Neural cell (in vitro differentiated cells): ENCODE measurements at regions not wholly inside any gene's neighbourhood (a gene's known extent, or its start where the extent isn't known, plus 50 kb on each side); places are given as distances from the start of the nearest gene placed in this dataset.

ENCODE experiments used
- H2AFZ ChIP-seq: fragments of 200-600, 300-800 bp; sonication (generic), shearing (Covaris generic); 2 replicates; pipeline ENCODE4 v1.6.0; 2014; ENCODE audit warnings: low read depth, mild to moderate bottlenecking, antibody characterized with exemption, low read length, moderate library complexity
- H3F3A ChIP-seq: fragments of 200-600 bp; shearing (Covaris generic); 2 replicates; pipeline ENCODE4 v1.6.1; 2016; ENCODE audit warnings: mild to moderate bottlenecking, moderate library complexity, mixed read lengths, antibody characterized with exemption, low read length; ENCODE audit not compliant: insufficient read depth, poor library complexity, severe bottlenecking
- H3K27ac ChIP-seq: fragments of 200-600, 300-800 bp; sonication (generic), shearing (Covaris generic); 2 replicates; pipeline ENCODE4 v1.5.1; 2014; ENCODE audit warnings: mild to moderate bottlenecking, low read length, moderate library complexity
- H3K27me3 ChIP-seq: fragments of 300-800, 200-600 bp; sonication (generic), shearing (Covaris generic); 2 replicates; pipeline ENCODE4 v1.6.0; 2014; ENCODE audit warnings: mild to moderate bottlenecking, low read depth, low read length, moderate library complexity; ENCODE audit not compliant: insufficient read depth
- H3K36me3 ChIP-seq: fragments of 300-800, 200-600 bp; sonication (generic), shearing (Covaris generic); 2 replicates; pipeline ENCODE4 v1.5.1; 2014; ENCODE audit warnings: mild to moderate bottlenecking, antibody characterized with exemption, low read length, moderate library complexity; ENCODE audit not compliant: insufficient read depth
- H3K4me2 ChIP-seq: fragments of 300-800, 200-600 bp; sonication (generic), shearing (Covaris generic); 2 replicates; pipeline ENCODE4 v1.6.0; 2014; ENCODE audit warnings: mild to moderate bottlenecking, low read length
- H3K4me3 ChIP-seq: fragments of 300-800, 200-600 bp; sonication (generic), shearing (Covaris generic); 2 replicates; pipeline ENCODE4 v1.5.1; 2014; ENCODE audit warnings: mild to moderate bottlenecking, low read length, moderate library complexity
- H3K79me2 ChIP-seq: fragments of 200-600 bp; shearing (Covaris generic); replicated peaks from 2 replicates; pipeline ENCODE4 v1.6.0; 2014; ENCODE audit warnings: mild to moderate bottlenecking, low read length, moderate library complexity; ENCODE audit not compliant: insufficient read depth
- H3K9ac ChIP-seq: fragments of 300-800, 200-600 bp; sonication (generic), shearing (Covaris generic); 2 replicates; pipeline ENCODE4 v1.6.1; 2016; ENCODE audit warnings: mild to moderate bottlenecking, low read length, mixed read lengths
- H3K9me2 ChIP-seq: fragments of 200-600 bp; shearing (Covaris generic); 2 replicates; pipeline ENCODE4 v1.6.1; 2016; ENCODE audit warnings: mild to moderate bottlenecking, low read length, mixed read lengths; ENCODE audit not compliant: insufficient read depth
- H3K9me3 ChIP-seq: fragments of 200-600, 300-800 bp; sonication (generic), shearing (Covaris generic); 2 replicates; pipeline ENCODE4 v1.6.1; 2016; ENCODE audit warnings: mild to moderate bottlenecking, mixed run types, low read length, moderate library complexity, mixed read lengths
- H4K20me1 ChIP-seq: fragments of 200-600 bp; shearing (Covaris generic); 2 replicates; pipeline ENCODE4 v1.6.1; 2016; ENCODE audit warnings: mild to moderate bottlenecking, mixed run types; ENCODE audit not compliant: insufficient read depth
- EP300 ChIP-seq: fragments of 450-650 bp; conservative IDR thresholded peaks from 2 replicates; pipeline ENCODE4 v1.6.1; 2014; ENCODE audit warnings: antibody characterized with exemption, mild to moderate bottlenecking, moderate library complexity; ENCODE audit not compliant: poor library complexity, severe bottlenecking
- EZH2 ChIP-seq: fragments of 200-600, 300-800 bp; shearing (Covaris generic), sonication (generic); IDR thresholded peaks from 2 replicates; pipeline ENCODE4 v1.6.1; 2014; ENCODE audit warnings: antibody characterized with exemption, low read length, borderline replicate concordance, mild to moderate bottlenecking; ENCODE audit not compliant: insufficient read depth, poor library complexity, severe bottlenecking
- MXI1 ChIP-seq: fragments of 450-650 bp; conservative IDR thresholded peaks from 2 replicates; pipeline ENCODE4 v1.6.1; 2014; ENCODE audit warnings: antibody characterized with exemption, mild to moderate bottlenecking; ENCODE audit not compliant: poor library complexity, severe bottlenecking
- POLR2AphosphoS5 ChIP-seq: IDR thresholded peaks from 2 replicates; pipeline ENCODE4 v1.6.1; 2012
- RAD21 ChIP-seq: fragments of 450-650 bp; conservative IDR thresholded peaks from 2 replicates; pipeline ENCODE4 v1.6.1; 2014; ENCODE audit warnings: antibody characterized with exemption, mild to moderate bottlenecking, moderate library complexity
- SMC3 ChIP-seq: fragments of 450-650 bp; conservative IDR thresholded peaks from 2 replicates; pipeline ENCODE4 v1.6.1; 2014; ENCODE audit warnings: antibody characterized with exemption, mild to moderate bottlenecking, moderate library complexity; ENCODE audit not compliant: poor library complexity
- TAF1 ChIP-seq: IDR thresholded peaks from 2 replicates; pipeline ENCODE4 v1.6.1; 2012; ENCODE audit warnings: low read depth
- TF ChIP-seq, protein P1 (sequence below): fragments of 450-650 bp; IDR thresholded peaks from 2 replicates; pipeline ENCODE4 v1.5.1; 2014; ENCODE audit warnings: antibody characterized with exemption, mild to moderate bottlenecking, moderate library complexity; ENCODE audit not compliant: poor library complexity, severe bottlenecking
- TF ChIP-seq, protein P2 (sequence below): IDR thresholded peaks from 2 replicates; pipeline ENCODE4 v1.6.1; 2012; ENCODE audit warnings: borderline replicate concordance

DNA sequence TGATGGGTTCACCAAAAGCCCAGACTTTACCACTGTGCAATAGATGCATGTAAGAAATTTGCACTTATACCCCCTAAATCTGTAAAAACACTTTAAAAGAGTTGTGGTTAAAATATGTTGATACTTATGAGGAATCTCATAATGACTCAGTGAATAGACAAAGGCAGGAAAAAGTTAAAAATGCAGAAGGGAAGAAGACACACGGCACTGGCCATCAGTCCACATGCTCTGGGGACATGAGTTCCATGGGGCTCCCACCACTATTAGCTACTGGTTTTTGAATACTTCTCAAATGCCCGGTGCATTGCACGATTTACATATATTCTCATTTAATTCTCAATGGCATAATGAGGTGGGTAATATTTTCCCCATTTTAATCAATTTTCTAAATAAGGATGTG is 59.3 kb upstream of the BLID start:
- Histone ChIP-seq H2AFZ (no peak overlapping the region), H3K27me3 (no peaks in the 10 kb centered on the region), H3F3A (no peaks in the 10 kb centered on the region), H3K79me2 (no peaks in the 10 kb centered on the region), H4K20me1 (no peaks in the 10 kb centered on the region), H3K9ac (no peak overlapping the region), H3K9me2 (no peaks in the 10 kb centered on the region), H3K4me2 (no peak overlapping the region), H3K27ac (no peak overlapping the region), H3K9me3 (no peaks in the 10 kb centered on the region), H3K36me3 (no peaks in the 10 kb centered on the region), H3K4me3 (no peak overlapping the region)
- TF ChIP-seq, protein P1, sequence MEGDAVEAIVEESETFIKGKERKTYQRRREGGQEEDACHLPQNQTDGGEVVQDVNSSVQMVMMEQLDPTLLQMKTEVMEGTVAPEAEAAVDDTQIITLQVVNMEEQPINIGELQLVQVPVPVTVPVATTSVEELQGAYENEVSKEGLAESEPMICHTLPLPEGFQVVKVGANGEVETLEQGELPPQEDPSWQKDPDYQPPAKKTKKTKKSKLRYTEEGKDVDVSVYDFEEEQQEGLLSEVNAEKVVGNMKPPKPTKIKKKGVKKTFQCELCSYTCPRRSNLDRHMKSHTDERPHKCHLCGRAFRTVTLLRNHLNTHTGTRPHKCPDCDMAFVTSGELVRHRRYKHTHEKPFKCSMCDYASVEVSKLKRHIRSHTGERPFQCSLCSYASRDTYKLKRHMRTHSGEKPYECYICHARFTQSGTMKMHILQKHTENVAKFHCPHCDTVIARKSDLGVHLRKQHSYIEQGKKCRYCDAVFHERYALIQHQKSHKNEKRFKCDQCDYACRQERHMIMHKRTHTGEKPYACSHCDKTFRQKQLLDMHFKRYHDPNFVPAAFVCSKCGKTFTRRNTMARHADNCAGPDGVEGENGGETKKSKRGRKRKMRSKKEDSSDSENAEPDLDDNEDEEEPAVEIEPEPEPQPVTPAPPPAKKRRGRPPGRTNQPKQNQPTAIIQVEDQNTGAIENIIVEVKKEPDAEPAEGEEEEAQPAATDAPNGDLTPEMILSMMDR = no peak
- TF ChIP-seq RAD21 (no peak), EP300 (no peak), MXI1 (no peak), EZH2 (no peak), POLR2AphosphoS5 (no peak), SMC3 (no peak), TAF1 (no peak)
- TF ChIP-seq, protein P2, sequence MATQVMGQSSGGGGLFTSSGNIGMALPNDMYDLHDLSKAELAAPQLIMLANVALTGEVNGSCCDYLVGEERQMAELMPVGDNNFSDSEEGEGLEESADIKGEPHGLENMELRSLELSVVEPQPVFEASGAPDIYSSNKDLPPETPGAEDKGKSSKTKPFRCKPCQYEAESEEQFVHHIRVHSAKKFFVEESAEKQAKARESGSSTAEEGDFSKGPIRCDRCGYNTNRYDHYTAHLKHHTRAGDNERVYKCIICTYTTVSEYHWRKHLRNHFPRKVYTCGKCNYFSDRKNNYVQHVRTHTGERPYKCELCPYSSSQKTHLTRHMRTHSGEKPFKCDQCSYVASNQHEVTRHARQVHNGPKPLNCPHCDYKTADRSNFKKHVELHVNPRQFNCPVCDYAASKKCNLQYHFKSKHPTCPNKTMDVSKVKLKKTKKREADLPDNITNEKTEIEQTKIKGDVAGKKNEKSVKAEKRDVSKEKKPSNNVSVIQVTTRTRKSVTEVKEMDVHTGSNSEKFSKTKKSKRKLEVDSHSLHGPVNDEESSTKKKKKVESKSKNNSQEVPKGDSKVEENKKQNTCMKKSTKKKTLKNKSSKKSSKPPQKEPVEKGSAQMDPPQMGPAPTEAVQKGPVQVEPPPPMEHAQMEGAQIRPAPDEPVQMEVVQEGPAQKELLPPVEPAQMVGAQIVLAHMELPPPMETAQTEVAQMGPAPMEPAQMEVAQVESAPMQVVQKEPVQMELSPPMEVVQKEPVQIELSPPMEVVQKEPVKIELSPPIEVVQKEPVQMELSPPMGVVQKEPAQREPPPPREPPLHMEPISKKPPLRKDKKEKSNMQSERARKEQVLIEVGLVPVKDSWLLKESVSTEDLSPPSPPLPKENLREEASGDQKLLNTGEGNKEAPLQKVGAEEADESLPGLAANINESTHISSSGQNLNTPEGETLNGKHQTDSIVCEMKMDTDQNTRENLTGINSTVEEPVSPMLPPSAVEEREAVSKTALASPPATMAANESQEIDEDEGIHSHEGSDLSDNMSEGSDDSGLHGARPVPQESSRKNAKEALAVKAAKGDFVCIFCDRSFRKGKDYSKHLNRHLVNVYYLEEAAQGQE = no peak

DNA sequence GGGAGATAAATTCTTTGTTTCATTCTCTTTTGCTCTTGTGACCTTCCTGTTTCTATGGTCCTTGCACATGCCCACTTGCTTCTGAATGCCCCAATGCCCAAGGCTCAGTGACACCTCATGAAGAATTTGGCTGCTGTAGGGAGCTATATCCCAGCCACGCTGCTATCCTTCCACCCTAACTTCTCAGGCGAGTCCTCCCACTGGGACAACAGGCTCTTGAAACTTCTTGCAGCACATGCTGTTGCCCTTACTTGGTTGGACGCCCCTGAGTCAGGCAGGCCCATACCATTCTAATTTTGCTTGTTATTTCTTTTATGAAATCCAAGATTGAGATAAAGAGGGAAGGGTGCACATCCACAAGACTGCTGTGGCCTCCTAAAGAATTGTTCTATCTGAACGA is 57.6 kb upstream of the BLID start:
- Histone ChIP-seq H3F3A (no peaks in the 10 kb centered on the region), H2AFZ (no peak overlapping the region), H3K36me3 (no peaks in the 10 kb centered on the region), H3K27ac (no peak overlapping the region), H3K9me2 (no peaks in the 10 kb centered on the region), H3K4me3 (no peak overlapping the region), H3K9ac (no peak overlapping the region), H3K27me3 (no peaks in the 10 kb centered on the region), H3K79me2 (no peaks in the 10 kb centered on the region), H4K20me1 (no peaks in the 10 kb centered on the region), H3K9me3 (no peaks in the 10 kb centered on the region), H3K4me2 (no peak overlapping the region)
- TF ChIP-seq EZH2 (no peak), RAD21 (no peak), SMC3 (no peak), POLR2AphosphoS5 (no peak), TAF1 (no peak), EP300 (no peak), MXI1 (no peak)
- TF ChIP-seq, protein P2 = no peak
- TF ChIP-seq, protein P1 = no peak
